GM13976 (cell line): ENCODE measurements at regions not wholly inside any gene's neighbourhood (a gene's known extent, or its start where the extent isn't known, plus 50 kb on each side); places are given as distances from the start of the nearest gene placed in this dataset.

Source experiments
- DNase-seq: peaks from one replicate; pipeline ENCODE4 v3.0.0; 2012; ENCODE audit warnings: low spot score
- in situ Hi-C: fragments of 300-500 bp; cut with MboI; formaldehyde crosslinking; loops from one replicate; pipeline ENCODE4 v1.12.0; 2022; ENCODE audit warnings: low sequenced_read_pairs, mixed read lengths, inconsistent platforms; ENCODE audit not compliant: unreplicated experiment
- TF ChIP-seq, protein P1 (sequence below): IDR thresholded peaks from 2 replicates; pipeline ENCODE4 v1.5.1; 2012; ENCODE audit warnings: borderline replicate concordance, mild to moderate bottlenecking; ENCODE audit not compliant: insufficient read depth; ENCODE audit errors: extremely low read depth, missing control alignments, control extremely low read depth

DNA sequence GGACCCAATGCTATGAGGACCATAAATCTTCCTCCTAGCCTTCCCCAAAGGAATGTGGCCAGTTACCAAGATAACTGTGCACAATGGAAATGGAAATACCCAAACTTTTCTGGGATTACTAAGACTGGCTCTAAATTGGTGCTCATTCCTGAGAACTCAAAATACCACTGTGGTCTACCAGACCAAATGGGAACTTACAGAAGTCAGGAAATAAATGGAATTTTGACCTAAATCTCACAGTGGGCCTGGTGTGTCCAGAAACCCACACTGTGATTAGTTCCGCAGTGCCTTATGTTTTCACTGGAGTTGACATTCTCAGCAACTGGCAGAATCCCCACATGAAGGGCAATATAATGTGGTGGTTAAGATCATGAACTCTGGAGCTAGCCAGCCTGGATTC is 99.4 kb upstream of the ZC3H12C start:
- in situ Hi-C loops: no loop called here
- TF ChIP-seq, protein P1, sequence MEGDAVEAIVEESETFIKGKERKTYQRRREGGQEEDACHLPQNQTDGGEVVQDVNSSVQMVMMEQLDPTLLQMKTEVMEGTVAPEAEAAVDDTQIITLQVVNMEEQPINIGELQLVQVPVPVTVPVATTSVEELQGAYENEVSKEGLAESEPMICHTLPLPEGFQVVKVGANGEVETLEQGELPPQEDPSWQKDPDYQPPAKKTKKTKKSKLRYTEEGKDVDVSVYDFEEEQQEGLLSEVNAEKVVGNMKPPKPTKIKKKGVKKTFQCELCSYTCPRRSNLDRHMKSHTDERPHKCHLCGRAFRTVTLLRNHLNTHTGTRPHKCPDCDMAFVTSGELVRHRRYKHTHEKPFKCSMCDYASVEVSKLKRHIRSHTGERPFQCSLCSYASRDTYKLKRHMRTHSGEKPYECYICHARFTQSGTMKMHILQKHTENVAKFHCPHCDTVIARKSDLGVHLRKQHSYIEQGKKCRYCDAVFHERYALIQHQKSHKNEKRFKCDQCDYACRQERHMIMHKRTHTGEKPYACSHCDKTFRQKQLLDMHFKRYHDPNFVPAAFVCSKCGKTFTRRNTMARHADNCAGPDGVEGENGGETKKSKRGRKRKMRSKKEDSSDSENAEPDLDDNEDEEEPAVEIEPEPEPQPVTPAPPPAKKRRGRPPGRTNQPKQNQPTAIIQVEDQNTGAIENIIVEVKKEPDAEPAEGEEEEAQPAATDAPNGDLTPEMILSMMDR: no peak
- no peak for DNase-seq

DNA sequence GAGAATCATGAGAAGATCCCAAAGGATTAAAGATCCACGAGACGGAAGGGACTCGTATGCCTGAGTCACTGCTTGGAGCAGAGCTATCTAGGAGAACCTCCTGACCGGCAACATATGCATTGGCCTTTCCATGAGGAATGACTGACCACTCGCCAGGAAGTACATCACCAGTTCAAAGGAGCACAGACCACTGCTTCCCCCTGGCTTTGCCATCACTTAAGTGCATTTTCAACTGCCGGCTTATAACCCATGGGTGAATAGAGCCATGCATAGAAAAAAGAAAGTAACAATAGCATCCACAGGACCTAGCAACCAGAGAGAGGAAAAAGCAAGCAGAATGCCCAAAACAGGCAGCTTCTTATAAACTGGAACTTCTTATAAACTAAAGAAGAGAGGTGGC is 98.3 kb upstream of the ZC3H12C start:
- no peak for DNase-seq
- in situ Hi-C loops: no loop called here
- TF ChIP-seq, protein P1: no peak

DNA sequence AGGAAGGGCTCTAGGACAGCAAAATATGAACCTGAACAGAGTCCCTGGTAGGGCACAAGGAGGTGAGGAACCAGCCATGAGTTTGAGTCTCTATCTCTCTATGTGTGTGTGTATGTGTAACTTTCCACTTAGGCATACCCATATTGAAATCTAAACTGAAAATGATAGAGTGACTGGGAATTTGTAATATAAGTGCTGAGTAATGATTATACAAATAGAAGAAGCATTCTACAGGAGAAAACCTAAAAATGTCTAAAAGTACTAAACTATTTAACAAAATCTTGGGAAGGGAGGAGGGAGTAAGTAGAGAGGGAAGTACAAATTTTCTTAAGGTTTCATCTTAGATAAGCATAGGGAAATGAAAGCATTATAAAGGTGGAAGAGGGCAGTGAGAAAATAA is 97.1 kb upstream of the ZC3H12C start:
- no peak for DNase-seq
- in situ Hi-C loops: no loop called here
- TF ChIP-seq, protein P1: no peak

DNA sequence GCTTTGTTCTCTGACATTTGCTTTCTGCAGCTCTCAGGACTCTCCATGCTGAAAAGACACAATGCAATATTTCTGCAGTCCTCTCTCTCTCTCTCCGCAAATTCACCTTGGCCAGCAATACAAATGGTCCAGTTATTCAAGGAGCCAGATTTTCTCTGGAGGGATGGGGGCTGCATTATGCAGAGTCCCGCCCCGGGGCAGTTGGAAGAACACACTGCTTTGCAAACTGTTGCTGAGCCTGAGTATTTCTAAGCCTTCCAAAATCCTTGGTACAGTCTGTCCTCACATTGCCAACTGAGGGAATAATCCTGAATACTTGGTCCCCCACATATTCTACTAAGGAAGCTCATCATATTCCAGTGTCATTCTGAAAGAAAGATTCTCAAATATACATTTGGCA is 94.3 kb upstream of the ZC3H12C start:
- in situ Hi-C loops: no loop called here
- TF ChIP-seq, protein P1: no peak
- no peak for DNase-seq

DNA sequence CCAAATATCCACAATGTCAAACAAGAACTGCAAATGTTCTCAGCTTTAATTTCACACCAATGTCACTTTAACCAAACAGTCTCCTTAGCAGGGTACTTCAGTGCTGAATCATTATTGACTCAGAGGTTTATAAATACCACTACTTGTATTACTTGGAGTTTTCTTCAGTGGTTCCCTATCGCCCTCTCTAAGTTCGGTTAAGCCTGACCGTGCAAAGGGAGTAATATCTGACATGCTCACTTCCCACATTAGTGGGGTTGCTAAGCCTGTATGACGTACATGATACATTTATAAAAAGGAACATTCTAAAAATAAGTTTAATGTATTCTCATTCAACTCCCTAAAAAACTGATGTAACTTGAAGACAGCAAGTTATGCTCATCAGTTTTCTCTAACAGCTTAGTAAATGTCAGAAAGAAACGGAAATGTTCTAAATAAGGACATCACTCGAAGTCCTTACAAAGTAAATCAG is 93.1 kb upstream of the ZC3H12C start:
- peak; percentile 73 for DNase-seq
- in situ Hi-C loops: no loop called here
- TF ChIP-seq, protein P1: no peak

DNA sequence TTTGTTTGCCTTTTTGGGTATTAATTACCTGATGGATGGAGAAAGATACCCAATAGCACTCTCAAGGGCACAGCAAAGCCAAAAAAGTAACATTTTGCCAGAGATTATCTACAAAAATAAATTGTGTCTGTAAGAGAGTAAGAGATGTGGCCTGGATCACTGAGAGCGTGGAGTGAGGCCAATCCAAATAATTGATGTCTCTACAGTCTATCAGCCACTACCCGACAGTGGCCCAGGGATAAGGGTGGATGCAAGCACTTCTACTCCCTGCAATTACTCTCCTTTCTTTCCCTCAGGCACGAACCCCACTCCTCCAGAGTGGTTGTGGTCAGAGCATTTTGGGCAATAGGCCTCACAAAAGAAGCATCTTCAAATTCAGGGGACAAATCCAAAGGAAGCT is 92.3 kb upstream of the ZC3H12C start:
- DNase-seq: no peak
- TF ChIP-seq, protein P1: no peak
- in situ Hi-C loops: no loop called here

DNA sequence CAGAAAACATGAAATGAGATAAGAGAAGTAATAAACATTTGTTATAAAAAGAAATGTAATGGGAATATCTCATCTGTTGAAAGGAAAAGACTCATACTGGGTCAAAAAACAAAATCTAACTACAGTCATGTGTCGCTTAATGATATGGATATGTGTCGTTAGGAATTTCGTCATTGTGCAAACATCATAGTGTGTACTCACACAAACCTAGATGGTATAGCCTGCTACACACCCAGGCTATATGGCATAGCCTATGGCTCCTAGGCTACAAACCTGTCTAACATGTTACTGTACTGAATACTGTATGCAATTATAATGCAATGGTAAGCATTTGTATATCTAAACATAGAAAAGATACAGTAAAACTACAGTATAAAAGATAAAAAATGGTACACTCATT is 89.8 kb upstream of the ZC3H12C start:
- DNase-seq: no peak
- TF ChIP-seq, protein P1: no peak
- in situ Hi-C loops: no loop called here
